GM23248 (cell line): ENCODE measurements at regions not wholly inside any gene's neighbourhood (a gene's known extent, or its start where the extent isn't known, plus 50 kb on each side); places are given as distances from the start of the nearest gene placed in this dataset. TPM values are rescaled to one million over a fixed set of nuclear protein-coding genes. Genes with fewer than 3 reads are reported as not detected.

Experiments
- DNase-seq: peaks from one replicate; pipeline ENCODE4 v3.0.0-alpha.2; 2015
- H2AFZ ChIP-seq: fragments of 200-600 bp; sonication (generic); 2 replicates; pipeline ENCODE4 v1.6.1; 2016; ENCODE audit warnings: antibody characterized with exemption
- H3F3A ChIP-seq: fragments of 200-600 bp; sonication (generic); 2 replicates; pipeline ENCODE4 v1.6.1; 2016; ENCODE audit warnings: mild to moderate bottlenecking, antibody characterized with exemption, mixed run types; ENCODE audit not compliant: insufficient read depth
- H3K27ac ChIP-seq: fragments of 200-600 bp; sonication (generic); 2 replicates; pipeline ENCODE4 v1.5.1; 2016; ENCODE audit warnings: mild to moderate bottlenecking
- H3K27me3 ChIP-seq: fragments of 200-600 bp; sonication (generic); replicated peaks from 2 replicates; pipeline ENCODE4 v1.6.1; 2016; ENCODE audit warnings: mild to moderate bottlenecking; ENCODE audit not compliant: insufficient read depth
- H3K36me3 ChIP-seq: fragments of 200-600 bp; sonication (generic); 2 replicates; pipeline ENCODE4 v1.6.1; 2016; ENCODE audit warnings: low read depth, mild to moderate bottlenecking
- H3K4me1 ChIP-seq: fragments of 200-600 bp; sonication (generic); 2 replicates; pipeline ENCODE4 v1.6.1; 2016; ENCODE audit warnings: mild to moderate bottlenecking; ENCODE audit not compliant: insufficient read depth
- H3K4me2 ChIP-seq: fragments of 200-600 bp; sonication (generic); one replicate; pipeline ENCODE4 v1.6.1; 2016; ENCODE audit warnings: mild to moderate bottlenecking; ENCODE audit not compliant: unreplicated experiment
- H3K4me3 ChIP-seq: fragments of 200-600 bp; sonication (generic); 2 replicates; pipeline ENCODE4 v1.5.1; 2016; ENCODE audit warnings: mild to moderate bottlenecking
- H3K79me2 ChIP-seq: fragments of 200-600 bp; sonication (generic); 2 replicates; pipeline ENCODE4 v1.6.1; 2016; ENCODE audit warnings: mild to moderate bottlenecking; ENCODE audit not compliant: insufficient read depth
- H3K9ac ChIP-seq: fragments of 200-600 bp; sonication (generic); 2 replicates; pipeline ENCODE4 v1.6.1; 2016; ENCODE audit warnings: mild to moderate bottlenecking
- H3K9me2 ChIP-seq: fragments of 200-600 bp; sonication (generic); 2 replicates; pipeline ENCODE4 v1.6.1; 2016; ENCODE audit warnings: mixed run types, mild to moderate bottlenecking, moderate library complexity; ENCODE audit not compliant: insufficient read depth
- H3K9me3 ChIP-seq: fragments of 200-600 bp; sonication (generic); one replicate; pipeline ENCODE4 v1.6.1; 2017; ENCODE audit warnings: low read depth
- H4K20me1 ChIP-seq: fragments of 200-600 bp; sonication (generic); 2 replicates; pipeline ENCODE4 v1.6.0; 2016; ENCODE audit not compliant: insufficient read depth
- EZH2 ChIP-seq: fragments of 200-600 bp; sonication (generic); IDR thresholded peaks from 2 replicates; pipeline ENCODE4 v1.6.1; 2018; ENCODE audit warnings: antibody characterized with exemption, mild to moderate bottlenecking; ENCODE audit not compliant: insufficient read depth, poor library complexity, severe bottlenecking
- EZH2phosphoT487 ChIP-seq: fragments of 200-600 bp; sonication (generic); IDR thresholded peaks from 2 replicates; pipeline ENCODE4 v1.6.1; 2018; ENCODE audit warnings: antibody characterized with exemption, moderate library complexity, mild to moderate bottlenecking, low read depth; ENCODE audit not compliant: insufficient read depth
- WGBS, 2 experiments: methylation state at CpG; one replicate each; pipeline ENCODE4 v1.1.6; 2015 to 2017; ENCODE audit warnings: low lambda C conversion rate in 2 of 2, low coverage in 1 of 2; ENCODE audit errors: missing lambda C conversion rate in 2 of 2; 5-methylcytosine and 5-hydroxymethylcytosine counted together
- in situ Hi-C: fragments of 300-500 bp; cut with MboI; formaldehyde crosslinking; loops from 2 replicates; pipeline ENCODE4 v1.15.0; 2020
- small RNA-seq: library from RNA; depleted of rRNA; stranded (forward); fragments of <200 nt; gene quantifications from one replicate; pipeline ENCODE3, GENCODE V24; 2014; ENCODE audit warnings: low read depth, low replicate concordance

- no peak overlapping the region for H3K9ac ChIP-seq
- no peak for DNase-seq
- H3K27me3 ChIP-seq, result no peaks in the 10 kb centered on the region; the same call in 1 of the 2 replicates
- H3K9me2 ChIP-seq, result no peaks in the 10 kb centered on the region
- no peaks in the 10 kb centered on the region for H3K36me3 ChIP-seq
- no peak overlapping the region for H3K4me3 ChIP-seq
- H3K27ac ChIP-seq, result no peak overlapping the region
- H3K4me1 ChIP-seq, result no peaks in the 10 kb centered on the region
- in situ Hi-C loops, result no loop called here
- H3K4me2 ChIP-seq, result no peak overlapping the region
- H4K20me1 ChIP-seq, result no peaks in the 10 kb centered on the region
- no peaks in the 10 kb centered on the region for H3K79me2 ChIP-seq
- H3F3A ChIP-seq, result no peaks in the 10 kb centered on the region
- H2AFZ ChIP-seq, result no peak overlapping the region
- H3K9me3 ChIP-seq, result no peaks in the 10 kb centered on the region
- no peak for TF ChIP-seq EZH2phosphoT487
- TF ChIP-seq EZH2, result no peak
- 79 to 82% methylated on average over 12 of the region's 12 CpGs for WGBS, 2 experiments
Measured at GRCh38 chr10:79013406-79013987, 55.3 kb upstream of the ZMIZ1 start.

- Histone ChIP-seq H3K4me2 (no peak overlapping the region), H3K9me2 (no peaks in the 10 kb centered on the region)
Measured at GRCh38 chr10:79014796-79015195, 54.0 kb upstream of the ZMIZ1 start.

GRCh38 chr10:79017882-79018520 is 50.8 kb upstream of the ZMIZ1 start:
- no peak for DNase-seq
- Histone ChIP-seq H3F3A (no peaks in the 10 kb centered on the region), H3K9ac (no peak overlapping the region), H3K4me1 (no peaks in the 10 kb centered on the region), H3K27ac (no peak overlapping the region), H2AFZ (no peak overlapping the region), H3K79me2 (no peaks in the 10 kb centered on the region), H4K20me1 (no peaks in the 10 kb centered on the region), H3K9me3 (no peaks in the 10 kb centered on the region), H3K4me3 (no peak overlapping the region), H3K9me2 (no peaks in the 10 kb centered on the region), H3K36me3 (no peaks in the 10 kb centered on the region), H3K4me2 (no peak overlapping the region), H3K27me3 (no peaks in the 10 kb centered on the region; the same call in 1 of the 2 replicates)
- WGBS, 2 experiments, result 75 to 82% methylated on average over 4 of the region's 4 CpGs
- in situ Hi-C loops, result no loop called here
- no peak for TF ChIP-seq EZH2
- no peak for TF ChIP-seq EZH2phosphoT487

More at GRCh38 chr10:79014796-79015195, 54.0 kb upstream of the ZMIZ1 start:
- Histone ChIP-seq H2AFZ (no peak overlapping the region), H3K4me1 (no peaks in the 10 kb centered on the region), H3K79me2 (no peaks in the 10 kb centered on the region), H3K27me3 (no peaks in the 10 kb centered on the region; the same call in 1 of the 2 replicates), H3K27ac (no peak overlapping the region), H3F3A (no peaks in the 10 kb centered on the region), H4K20me1 (no peaks in the 10 kb centered on the region), H3K9me3 (no peaks in the 10 kb centered on the region), H3K9ac (no peak overlapping the region), H3K4me3 (no peak overlapping the region), H3K36me3 (no peaks in the 10 kb centered on the region)
- no peak for DNase-seq
- no peak for TF ChIP-seq EZH2
- TF ChIP-seq EZH2phosphoT487, result no peak
- WGBS, 2 experiments, result 100% methylated on average over 1 of the region's 1 CpG
- in situ Hi-C loops, result no loop called here

- Histone ChIP-seq H3K27me3 (no peaks in the 10 kb centered on the region; the same call in 1 of the 2 replicates), H3K36me3 (no peaks in the 10 kb centered on the region), H3F3A (no peaks in the 10 kb centered on the region), H3K4me2 (no peak overlapping the region), H3K4me3 (no peak overlapping the region), H3K4me1 (no peaks in the 10 kb centered on the region), H3K9me2 (no peaks in the 10 kb centered on the region), H3K9me3 (no peaks in the 10 kb centered on the region), H3K9ac (no peak overlapping the region), H2AFZ (no peak overlapping the region), H3K79me2 (no peaks in the 10 kb centered on the region), H3K27ac (no peak overlapping the region), H4K20me1 (no peaks in the 10 kb centered on the region)
- TF ChIP-seq EZH2, result no peak
- TF ChIP-seq EZH2phosphoT487, result no peak
- no peak for DNase-seq
- 92 to 95% methylated on average over 4 to 5 of the region's 5 CpGs for WGBS, 2 experiments
- in situ Hi-C loops, result no loop called here
Measured at GRCh38 chr10:79018521-79019011, 50.2 kb upstream of the ZMIZ1 start.

Small RNAs in the stretch of these regions (small RNA-seq; reads per million reads assigned to genes)
- not detected for gene RF00056
